B cell (primary cell): ENCODE measurements at regions not wholly inside any gene's neighbourhood (a gene's known extent, or its start where the extent isn't known, plus 50 kb on each side); places are given as distances from the start of the nearest gene placed in this dataset.

Experiments
- ATAC-seq: fragments of 200-7000 bp; cut with Tn5 transposase; one replicate; pipeline ENCODE4 v1.10.0; 2021; ENCODE audit warnings: low read depth, mild to moderate bottlenecking, moderate number of reproducible peaks, moderate library complexity
- CTCF ChIA-PET: fragments of 350-600 bp; sonication (Branson Sonifier 250); formaldehyde crosslinking; loops from one replicate; lab custom pipeline; 2021; ENCODE audit warnings: antibody characterized with exemption, inconsistent platforms; lab: Charles Lee
- POLR2A ChIA-PET: fragments of 350-600 bp; sonication (Branson Sonifier 250); formaldehyde crosslinking; loops from one replicate; lab custom pipeline; 2021; ENCODE audit warnings: antibody characterized with exemption; lab: Charles Lee
- DNase-seq: peaks from one replicate; pipeline ENCODE4 v3.0.0; 2013
- H2AFZ ChIP-seq: 2 replicates; pipeline ENCODE4 v1.6.1; 2012; ENCODE audit warnings: mild to moderate bottlenecking, low read depth, low read length; ENCODE audit not compliant: insufficient read depth, poor library complexity, severe bottlenecking
- H3K27ac ChIP-seq, 2 donors: 1 replicate in 1 of 2; 2 replicates in 1 of 2; pipeline ENCODE4 v1.5.1; 2012 to 2013; ENCODE audit warnings: low read length in 2 of 2, mild to moderate bottlenecking in 2 of 2, moderate library complexity in 1 of 2
- H3K27me3 ChIP-seq, 4 experiments: fragments of 200-600 bp in 1 of 4; sonication (generic) in 1 of 4; replicated peaks in 1 of 4; 1 replicate in 2 of 4; 2 replicates in 2 of 4; pipeline versions ENCODE4 v1.6.1 to v1.7.0; 2013 to 2016; ENCODE audit warnings: low read length in 3 of 4, mild to moderate bottlenecking in 2 of 4, mixed read lengths in 1 of 4, moderate library complexity in 1 of 4; ENCODE audit not compliant: insufficient read depth in 4 of 4, control insufficient read depth in 3 of 4; ENCODE audit errors: control extremely low read depth in 1 of 4
- H3K36me3 ChIP-seq, 2 experiments: replicated peaks in 1 of 2; 1 replicate in 1 of 2; 2 replicates in 1 of 2; pipeline versions ENCODE4 v1.6.1 to v1.7.1; 2013; ENCODE audit warnings: low read length in 1 of 2; ENCODE audit not compliant: insufficient read depth in 2 of 2, control insufficient read depth in 1 of 2; ENCODE audit errors: control extremely low read depth in 1 of 2, extremely low read depth in 1 of 2
- H3K4me1 ChIP-seq, 2 donors: fragments of 200-600 bp in 1 of 2; sonication (generic) in 1 of 2; 1 replicate in 1 of 2; 2 replicates in 1 of 2; pipeline versions ENCODE4 v1.5.1 to v1.6.1; 2013 to 2017; ENCODE audit warnings: low read length in 2 of 2; ENCODE audit not compliant: control insufficient read depth in 2 of 2, insufficient read depth in 2 of 2
- H3K4me2 ChIP-seq: replicated peaks from 2 replicates; pipeline ENCODE3; 2012; ENCODE audit warnings: mild to moderate bottlenecking, low read depth, low read length; ENCODE audit not compliant: poor library complexity, severe bottlenecking
- H3K4me3 ChIP-seq, 5 experiments: fragments of 200-600 bp in 1 of 5; sonication (generic) in 1 of 5; 1 replicate in 3 of 5; 2 replicates in 2 of 5; pipeline versions ENCODE4 v1.5.1 to v1.7.0; 2011 to 2016; ENCODE audit warnings: low read length in 4 of 5, mild to moderate bottlenecking in 4 of 5, low read depth in 2 of 5, control low read depth in 1 of 5, moderate library complexity in 1 of 5; ENCODE audit not compliant: insufficient read depth in 1 of 5; ENCODE audit errors: control extremely low read depth in 1 of 5, extremely low read depth in 1 of 5
- H3K79me2 ChIP-seq: fragments of 200-600 bp; sonication (generic); one replicate; pipeline ENCODE4 v1.6.0; 2016; ENCODE audit warnings: low read length; ENCODE audit not compliant: control insufficient read depth, insufficient read depth
- H3K9ac ChIP-seq: fragments of 200-600 bp; sonication (generic); 2 replicates; pipeline ENCODE4 v1.6.1; 2017; ENCODE audit warnings: mild to moderate bottlenecking, low read length, moderate library complexity
- H3K9me3 ChIP-seq, 3 donors: one replicate each; pipeline versions ENCODE4 v1.6.1 to v1.7.1; 2013; ENCODE audit warnings: low read length in 2 of 3; ENCODE audit not compliant: control insufficient read depth in 2 of 3, insufficient read depth in 1 of 3; ENCODE audit errors: control extremely low read depth in 1 of 3
- H4K20me1 ChIP-seq: 2 replicates; pipeline ENCODE4 v1.6.0; 2012; ENCODE audit warnings: mild to moderate bottlenecking, low read length; ENCODE audit not compliant: insufficient read depth, control insufficient read depth, poor library complexity, severe bottlenecking
- H3K27ac Mint-ChIP-seq: one replicate; pipeline ENCODE4 v1.8.0; 2021; ENCODE audit warnings: mixed read lengths
- H3K27me3 Mint-ChIP-seq: one replicate; pipeline ENCODE4 v1.8.0; 2021; ENCODE audit warnings: mixed read lengths
- H3K4me1 Mint-ChIP-seq: one replicate; pipeline ENCODE4 v1.8.0; 2021; ENCODE audit warnings: mixed read lengths
- H3K4me3 Mint-ChIP-seq: one replicate; pipeline ENCODE4 v1.8.0; 2021; ENCODE audit warnings: mixed read lengths
- H3K9me3 Mint-ChIP-seq: one replicate; pipeline ENCODE4 v1.8.0; 2022; ENCODE audit warnings: mixed read lengths; ENCODE audit not compliant: insufficient read depth
- CTCF ChIP-seq: fragments of 200-600 bp; IDR thresholded peaks from one replicate; pipeline ENCODE4 v1.8.0; 2022; ENCODE audit warnings: antibody characterized with exemption, mild to moderate bottlenecking
- EZH2 ChIP-seq: IDR thresholded peaks from 2 replicates; pipeline ENCODE4 v1.6.1; 2012; ENCODE audit warnings: borderline replicate concordance, low read depth, mild to moderate bottlenecking, moderate library complexity, low read length; ENCODE audit not compliant: insufficient read depth, poor library complexity, severe bottlenecking
- WGBS: methylation state at CpG from one replicate; pipeline ENCODE4 v1.1.5; 2013; ENCODE audit warnings: missing lambda C conversion rate; ENCODE audit not compliant: insufficient coverage; 5-methylcytosine and 5-hydroxymethylcytosine counted together
- intact Hi-C: fragments of 100-400 bp; cut with micrococcal nuclease; formaldehyde crosslinking; loops from one replicate; pipeline ENCODE4 v1.10.0; 2022

- CTCF ChIA-PET, result no interaction called here
- no peak overlapping the region for H3K27ac Mint-ChIP-seq
- intact Hi-C loops, result no loop called here
Observed at GRCh38 chr6:170223718-170224693, 66.9 kb downstream of the DLL1 start.

More at GRCh38 chr6:170223718-170224693, 66.9 kb downstream of the DLL1 start:
- no peaks in the 10 kb centered on the region for H3K36me3 ChIP-seq
- no peaks in the 10 kb centered on the region for H3K79me2 ChIP-seq
- no peak overlapping the region for H3K4me3 ChIP-seq
- peaks cover 0 to 3% (median 0%) of the 10 kb centered on the region in 3 donors for H3K9me3 ChIP-seq
- no peak overlapping the region for H2AFZ ChIP-seq
- H3K4me2 ChIP-seq, result no peak overlapping the region
- Mint-ChIP-seq H3K27me3 (no peaks in the 10 kb centered on the region), H3K4me1 (peaks cover 7% of the 10 kb centered on the region), H3K9me3 (no peaks in the 10 kb centered on the region), H3K4me3 (no peak overlapping the region)
- H3K27me3 ChIP-seq, result no peaks in the 10 kb centered on the region
- DNase-seq (no peak), ATAC-seq (no peak)
- H3K9ac ChIP-seq, result no peak overlapping the region
- H3K27ac ChIP-seq, result no peak overlapping the region
- POLR2A ChIA-PET, result no interaction called here
- no peaks in the 10 kb centered on the region for H3K4me1 ChIP-seq
- H4K20me1 ChIP-seq, result no peaks in the 10 kb centered on the region
- TF ChIP-seq EZH2 (no peak), CTCF (no peak)
- WGBS, result 89% methylated on average over 25 of the region's 25 CpGs
